Natural killer cell (primary cell): ENCODE measurements at regions not wholly inside any gene's neighbourhood (a gene's known extent, or its start where the extent isn't known, plus 50 kb on each side); places are given as distances from the start of the nearest gene placed in this dataset.

ENCODE experiments used
- ATAC-seq, 3 donors: fragments of 150-1000 bp in 2 of 3; fragments of 200-7000 bp in 1 of 3; cut with Tn5 transposase; 1 replicate in 1 of 3; 2 replicates in 2 of 3; pipeline ENCODE4 v1.10.0; 2021; ENCODE audit warnings: mild to moderate bottlenecking in 2 of 3, moderate library complexity in 2 of 3
- DNase-seq, 2 donors: peaks; one replicate each; pipeline versions ENCODE4 v3.0.0 to v3.0.0-alpha.2; 2013 to 2021; ENCODE audit warnings: mixed read lengths in 1 of 2
- H3K27ac ChIP-seq: one replicate; pipeline ENCODE4 v1.5.1; 2013; ENCODE audit warnings: mild to moderate bottlenecking, low read length
- H3K27me3 ChIP-seq: one replicate; pipeline ENCODE4 v1.6.1; 2013; ENCODE audit warnings: low read length; ENCODE audit not compliant: control insufficient read depth, insufficient read depth
- H3K36me3 ChIP-seq: one replicate; pipeline ENCODE4 v1.6.1; 2013; ENCODE audit warnings: low read length; ENCODE audit not compliant: control insufficient read depth, insufficient read depth
- H3K4me1 ChIP-seq: one replicate; pipeline ENCODE4 v1.6.1; 2013; ENCODE audit warnings: low read length; ENCODE audit not compliant: control insufficient read depth, insufficient read depth
- H3K4me3 ChIP-seq: one replicate; pipeline ENCODE4 v1.5.1; 2013; ENCODE audit warnings: low read length
- H3K9me3 ChIP-seq: one replicate; pipeline ENCODE4 v1.6.1; 2013; ENCODE audit warnings: low read length; ENCODE audit not compliant: control insufficient read depth, insufficient read depth
- H3K27ac Mint-ChIP-seq, 2 donors: one replicate each; pipeline ENCODE4 v1.8.0; 2022; ENCODE audit warnings: mild to moderate bottlenecking in 2 of 2, mixed read lengths in 2 of 2, moderate library complexity in 1 of 2
- H3K27me3 Mint-ChIP-seq, 2 donors: one replicate each; pipeline ENCODE4 v1.8.0; 2022; ENCODE audit warnings: low read depth in 2 of 2, mixed read lengths in 2 of 2
- H3K36me3 Mint-ChIP-seq: one replicate; pipeline ENCODE4 v1.8.0; 2022; ENCODE audit warnings: mixed read lengths
- H3K4me1 Mint-ChIP-seq, 2 donors: one replicate each; pipeline ENCODE4 v1.8.0; 2022; ENCODE audit warnings: mixed read lengths in 2 of 2
- H3K4me3 Mint-ChIP-seq: one replicate; pipeline ENCODE4 v1.8.0; 2022; ENCODE audit warnings: mild to moderate bottlenecking, moderate library complexity, mixed read lengths
- H3K9me3 Mint-ChIP-seq, 2 donors: one replicate each; pipeline ENCODE4 v1.8.0; 2022; ENCODE audit warnings: mixed read lengths in 2 of 2
- CTCF ChIP-seq: fragments of 200-600 bp; IDR thresholded peaks from one replicate; pipeline ENCODE4 v1.8.0; 2022; ENCODE audit warnings: antibody characterized with exemption
- WGBS: methylation state at CpG from one replicate; pipeline ENCODE4 v1.1.7; 2013; ENCODE audit warnings: missing lambda C conversion rate; ENCODE audit not compliant: insufficient coverage; 5-methylcytosine and 5-hydroxymethylcytosine counted together
- intact Hi-C: fragments of 100-400 bp; cut with micrococcal nuclease; formaldehyde crosslinking; loops from one replicate; pipeline ENCODE4 v1.14.2; 2022

- ATAC-seq, result no peak
- no peaks in the 10 kb centered on the region for H3K36me3 Mint-ChIP-seq
These were observed 302.5 kb downstream of the ACTR3B start for GRCh38 chr7:153061910-153062528.

GRCh38 chr7:153065051-153065450 is 305.5 kb downstream of the ACTR3B start:
- no peaks in the 10 kb centered on the region for H3K9me3 ChIP-seq
- H3K36me3 ChIP-seq, result no peaks in the 10 kb centered on the region
- 0% methylated on average over 1 of the region's 1 CpG for WGBS
- no peak overlapping the region for H3K4me3 Mint-ChIP-seq
- no peak for DNase-seq
- intact Hi-C loops, result no loop called here
- H3K27me3 ChIP-seq, result no peaks in the 10 kb centered on the region
- no peaks in the 10 kb centered on the region for H3K4me1 Mint-ChIP-seq
- no peak for TF ChIP-seq CTCF
- no peaks in the 10 kb centered on the region for H3K36me3 Mint-ChIP-seq
- no peak for ATAC-seq
- no peaks in the 10 kb centered on the region for H3K27me3 Mint-ChIP-seq
- H3K4me1 ChIP-seq, result no peaks in the 10 kb centered on the region
- no peak overlapping the region for H3K27ac Mint-ChIP-seq
- H3K4me3 ChIP-seq, result no peak overlapping the region
- no peak overlapping the region for H3K27ac ChIP-seq
- peaks cover 5 to 9% of the 10 kb centered on the region in 2 donors for H3K9me3 Mint-ChIP-seq

More at GRCh38 chr7:153061910-153062528, 302.5 kb downstream of the ACTR3B start:
- Mint-ChIP-seq H3K9me3 (peaks cover 9 to 10% of the 10 kb centered on the region in 2 donors), H3K27ac (no peak overlapping the region), H3K4me1 (no peaks in the 10 kb centered on the region), H3K4me3 (no peak overlapping the region), H3K27me3 (peaks cover 0 to 3% of the 10 kb centered on the region in 2 donors)
- no peak for DNase-seq
- Histone ChIP-seq H3K9me3 (no peaks in the 10 kb centered on the region), H3K4me1 (no peaks in the 10 kb centered on the region), H3K36me3 (no peaks in the 10 kb centered on the region), H3K27me3 (no peaks in the 10 kb centered on the region), H3K4me3 (no peak overlapping the region), H3K27ac (no peak overlapping the region)
- 57% methylated on average over 13 of the region's 13 CpGs for WGBS
- TF ChIP-seq CTCF, result no peak
- intact Hi-C loops, result no loop called here

- Histone ChIP-seq H3K27me3 (no peaks in the 10 kb centered on the region), H3K9me3 (no peaks in the 10 kb centered on the region), H3K27ac (no peak overlapping the region), H3K4me3 (no peak overlapping the region), H3K36me3 (no peaks in the 10 kb centered on the region), H3K4me1 (no peaks in the 10 kb centered on the region)
- ATAC-seq (no peak), DNase-seq (no peak)
- no peak for TF ChIP-seq CTCF
- Mint-ChIP-seq H3K4me1 (no peaks in the 10 kb centered on the region), H3K9me3 (peaks cover 5% of the 10 kb centered on the region in 2 donors), H3K27ac (no peak overlapping the region), H3K27me3 (no peaks in the 10 kb centered on the region), H3K4me3 (no peak overlapping the region), H3K36me3 (no peaks in the 10 kb centered on the region)
- intact Hi-C loops, result no loop called here
- 84% methylated on average over 5 of the region's 5 CpGs for WGBS
These were observed 307.2 kb downstream of the ACTR3B start for GRCh38 chr7:153066711-153067110.

DNA sequence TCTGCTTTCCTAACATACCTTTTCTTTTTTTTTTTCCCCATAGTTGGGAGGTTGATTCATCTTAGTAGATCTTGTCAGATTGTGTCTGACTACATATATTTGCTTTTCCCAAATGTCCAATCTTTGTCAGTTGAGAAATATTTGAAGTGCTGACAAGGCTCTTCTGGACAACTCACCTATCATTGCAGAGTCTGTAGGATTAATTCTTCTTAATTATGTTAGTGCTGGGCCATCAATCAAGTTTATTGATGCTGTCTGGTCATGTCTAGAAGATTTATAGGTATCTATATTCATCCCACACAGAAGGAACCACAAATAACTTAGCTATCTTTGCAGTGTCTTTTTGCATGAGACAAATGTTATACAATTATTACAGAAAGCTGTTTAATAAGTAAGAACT is 310.6 kb downstream of the ACTR3B start:
- Mint-ChIP-seq H3K27ac (no peak overlapping the region), H3K27me3 (no peaks in the 10 kb centered on the region), H3K4me1 (no peaks in the 10 kb centered on the region), H3K4me3 (no peak overlapping the region), H3K36me3 (no peaks in the 10 kb centered on the region), H3K9me3 (peaks cover 3 to 4% of the 10 kb centered on the region in 2 donors)
- intact Hi-C loops, result no loop called here
- Histone ChIP-seq H3K4me3 (no peak overlapping the region), H3K4me1 (no peaks in the 10 kb centered on the region), H3K27ac (no peak overlapping the region), H3K27me3 (no peaks in the 10 kb centered on the region), H3K36me3 (no peaks in the 10 kb centered on the region), H3K9me3 (no peaks in the 10 kb centered on the region)
- DNase-seq (no peak), ATAC-seq (no peak)
- no peak for TF ChIP-seq CTCF
